NCI-H1694 treated with DMSO at 0.1 percent for 48 hours (cell line): ENCODE measurements at regions not wholly inside any gene's neighbourhood (a gene's known extent, or its start where the extent isn't known, plus 50 kb on each side); places are given as distances from the start of the nearest gene placed in this dataset.

Source experiments
- DNase-seq: peaks from one replicate; lab custom pipeline; 2025; lab: John Stamatoyannopoulos, UW

DNA sequence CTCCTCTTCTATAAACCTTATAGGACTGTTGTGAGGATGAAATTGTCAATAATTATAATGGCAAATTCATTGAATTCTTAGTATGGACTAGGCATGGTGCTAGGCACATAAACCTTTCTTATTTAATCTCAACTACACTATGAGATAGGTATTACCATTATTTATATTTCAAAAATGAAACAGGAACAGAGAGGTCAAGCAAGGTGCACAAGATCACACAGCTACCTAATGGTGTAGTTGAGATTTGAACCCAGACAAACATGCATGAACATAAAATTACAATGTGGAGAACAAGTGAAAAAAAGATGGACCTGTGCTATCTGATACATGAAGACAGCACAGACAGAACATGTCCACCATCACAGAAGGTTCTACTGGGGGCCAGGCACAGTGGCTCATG is 156.7 kb downstream of the AXIN2 start:
- DNase-seq: no peak

DNA sequence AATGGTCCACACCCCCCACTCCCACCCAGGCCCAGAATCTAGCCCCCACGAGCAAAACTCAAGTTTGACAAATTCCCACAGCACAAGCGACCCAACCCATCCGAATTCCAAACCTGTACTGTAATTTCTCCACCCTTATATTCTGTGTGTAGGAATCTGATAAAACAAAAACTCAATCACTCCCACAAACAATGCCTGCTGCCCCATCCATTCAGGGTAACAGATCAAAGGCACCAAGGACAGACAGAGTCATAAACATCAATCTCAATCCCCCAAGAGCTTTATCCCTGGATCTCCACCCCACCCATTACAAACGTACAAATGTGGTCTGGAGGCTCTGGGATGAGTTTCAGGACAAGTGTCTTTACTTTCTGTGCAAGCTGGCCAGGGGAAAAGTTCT is 157.8 kb downstream of the AXIN2 start:
- DNase-seq: no peak

GRCh38 chr17:65402513-65403496 is 158.6 kb downstream of the AXIN2 start:
- DNase-seq: no peak

DNA sequence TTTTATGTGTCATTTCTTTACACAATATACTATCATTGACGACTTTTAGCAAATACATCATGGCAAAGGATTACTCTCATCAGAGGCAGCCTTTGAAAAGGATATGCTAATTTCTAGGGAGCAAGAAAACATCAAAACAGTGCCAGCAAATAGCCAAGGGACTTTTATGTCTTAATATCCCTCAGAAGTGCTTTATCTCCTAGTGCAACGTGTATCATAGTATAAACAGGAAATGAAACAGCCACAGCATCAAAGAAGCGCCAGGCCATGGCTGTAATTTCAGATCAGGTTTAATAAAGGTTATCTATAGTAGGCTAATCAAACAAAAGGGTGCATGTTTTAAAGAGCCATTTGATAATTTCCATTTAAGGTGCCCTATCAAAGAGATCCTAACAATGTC is 159.9 kb downstream of the AXIN2 start:
- DNase-seq: no peak

DNA sequence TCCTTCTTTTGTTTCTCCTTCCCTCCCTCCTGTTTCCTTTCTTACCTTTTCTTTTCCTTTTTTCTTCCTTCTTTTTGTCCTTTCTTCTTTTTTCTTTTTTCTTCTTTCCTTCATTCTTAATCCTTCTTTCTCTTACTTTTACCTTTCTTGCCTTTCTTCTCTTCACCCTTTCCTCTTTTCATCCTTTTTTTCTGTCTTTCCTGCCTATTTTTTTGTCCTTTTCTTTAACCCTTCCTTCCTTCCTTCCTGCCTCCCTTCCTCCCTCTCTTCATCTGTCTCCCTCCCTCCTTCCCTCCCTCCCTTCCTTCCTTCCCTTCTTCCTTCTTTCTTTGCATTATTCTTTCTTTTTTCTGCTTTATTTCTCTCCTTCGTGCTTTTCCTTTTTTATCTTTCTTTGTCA is 160.7 kb downstream of the AXIN2 start:
- no peak for DNase-seq

DNA sequence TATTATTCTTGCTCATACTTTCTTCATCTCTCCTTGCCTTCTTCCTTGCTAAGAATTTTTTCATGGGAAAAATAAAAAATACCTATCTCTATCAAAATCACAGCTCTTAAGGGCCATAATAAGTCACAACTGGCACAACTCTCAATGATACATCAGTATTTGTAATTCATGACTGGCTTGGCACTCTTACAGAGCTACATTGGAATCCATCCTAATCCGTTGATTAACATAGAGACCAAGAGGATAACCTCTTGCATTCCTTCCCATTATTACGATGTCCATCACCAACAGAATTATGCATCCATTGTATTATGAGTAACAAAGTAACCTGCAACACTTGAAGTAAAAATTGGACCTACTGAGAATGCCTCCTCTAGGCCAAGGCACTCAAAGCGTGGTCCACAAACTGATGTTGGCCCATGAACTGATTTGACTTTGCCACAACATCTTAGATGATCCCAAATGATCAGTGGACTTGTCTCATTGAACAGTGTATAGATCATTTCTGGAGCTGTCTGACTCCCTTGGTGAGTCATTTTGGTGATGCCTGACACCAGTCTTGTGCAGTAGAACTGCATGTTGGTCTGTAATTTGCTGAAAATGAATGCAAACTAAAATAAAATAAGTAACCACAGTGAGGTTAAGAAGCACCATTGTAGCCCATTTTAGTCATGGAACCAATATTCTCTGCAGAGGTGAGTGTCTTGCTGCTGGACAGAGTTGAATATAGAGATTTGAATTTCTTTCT is 163.2 kb downstream of the AXIN2 start:
- no peak for DNase-seq

- no peak for DNase-seq
Observed at GRCh38 chr17:65395924-65396323, 165.5 kb downstream of the AXIN2 start.

- DNase-seq: no peak
Observed at GRCh38 chr17:65394811-65395472, 166.5 kb downstream of the AXIN2 start.

- DNase-seq: no peak
Observed at GRCh38 chr17:65393514-65393913, 167.9 kb downstream of the AXIN2 start.

GRCh38 chr17:65389949-65390348 is 171.5 kb downstream of the AXIN2 start:
- DNase-seq: no peak

DNA sequence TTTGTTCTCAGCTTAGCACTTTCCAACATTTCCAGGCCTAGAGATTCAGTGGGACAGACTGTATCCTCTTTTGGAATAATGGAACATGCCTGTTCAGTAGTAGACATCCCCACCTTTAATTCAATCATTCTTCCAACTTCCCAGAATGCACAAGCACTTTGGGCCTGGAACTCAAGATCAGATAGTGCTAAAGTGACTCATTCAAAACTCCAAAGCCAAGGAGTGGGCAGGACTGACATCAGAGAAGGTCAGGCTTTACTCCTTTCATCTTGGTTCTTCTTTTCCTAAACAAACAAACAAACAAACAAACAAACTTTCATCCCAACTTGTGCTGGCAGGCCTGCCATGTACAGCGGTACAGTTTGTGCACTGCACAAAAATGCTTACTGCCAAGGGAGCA is 172.0 kb downstream of the AXIN2 start:
- DNase-seq: no peak

DNA sequence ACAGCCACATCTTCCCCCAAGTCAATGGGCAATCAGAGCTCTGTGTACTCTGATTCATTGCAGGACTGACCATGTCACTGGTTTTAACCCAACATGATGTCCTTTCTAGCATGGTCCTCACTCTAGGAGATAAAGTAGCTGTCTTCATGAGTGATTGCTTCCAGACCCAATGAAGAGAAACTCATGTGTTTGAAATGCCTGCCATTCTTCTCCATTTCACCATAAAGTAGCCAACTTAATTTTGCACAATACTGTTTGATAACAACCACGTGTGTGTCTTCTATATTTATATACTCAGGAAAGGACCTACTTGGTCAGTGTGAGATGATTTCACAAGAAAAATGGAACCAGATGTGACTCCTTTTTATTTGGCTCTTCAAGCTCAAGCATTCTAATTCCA is 172.5 kb downstream of the AXIN2 start:
- DNase-seq: no peak

GRCh38 chr17:65387322-65387721 is 174.1 kb downstream of the AXIN2 start:
- no peak for DNase-seq

GRCh38 chr17:65385726-65386125 is 175.7 kb downstream of the AXIN2 start:
- DNase-seq: no peak

GRCh38 chr17:65385071-65385470 is 176.4 kb downstream of the AXIN2 start:
- no peak for DNase-seq

- no peak for DNase-seq
Observed at GRCh38 chr17:65381152-65381551, 180.3 kb downstream of the AXIN2 start.

GRCh38 chr17:65374966-65375365 is 186.5 kb downstream of the AXIN2 start:
- DNase-seq: no peak

GRCh38 chr17:65371702-65372101 is 189.7 kb downstream of the AXIN2 start:
- no peak for DNase-seq

DNA sequence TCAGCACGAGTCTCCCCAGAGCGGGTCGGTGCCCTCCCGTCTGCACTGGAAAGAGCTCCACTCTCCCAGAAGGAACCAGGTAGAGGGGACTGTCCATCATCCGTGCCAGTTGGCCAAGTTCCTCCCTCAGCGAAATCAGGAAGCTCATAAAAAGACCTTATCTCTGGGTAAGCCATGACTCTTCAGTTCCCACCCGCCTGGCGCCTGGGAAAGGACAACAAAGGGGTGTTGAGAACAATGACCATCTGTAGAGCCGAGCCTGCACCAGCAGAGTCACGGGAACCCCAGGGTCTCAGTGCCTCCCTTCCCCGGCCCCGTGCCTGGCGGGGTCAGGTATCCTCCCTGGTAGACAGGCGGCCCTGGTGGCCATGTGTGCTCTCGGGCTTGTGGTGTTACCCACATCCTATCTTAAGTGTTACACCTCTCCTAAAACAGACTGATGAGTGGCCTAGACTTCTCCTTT is 190.7 kb downstream of the AXIN2 start:
- DNase-seq: no peak

- DNase-seq: no peak
Observed at GRCh38 chr17:65368341-65368740, 193.1 kb downstream of the AXIN2 start.

DNA sequence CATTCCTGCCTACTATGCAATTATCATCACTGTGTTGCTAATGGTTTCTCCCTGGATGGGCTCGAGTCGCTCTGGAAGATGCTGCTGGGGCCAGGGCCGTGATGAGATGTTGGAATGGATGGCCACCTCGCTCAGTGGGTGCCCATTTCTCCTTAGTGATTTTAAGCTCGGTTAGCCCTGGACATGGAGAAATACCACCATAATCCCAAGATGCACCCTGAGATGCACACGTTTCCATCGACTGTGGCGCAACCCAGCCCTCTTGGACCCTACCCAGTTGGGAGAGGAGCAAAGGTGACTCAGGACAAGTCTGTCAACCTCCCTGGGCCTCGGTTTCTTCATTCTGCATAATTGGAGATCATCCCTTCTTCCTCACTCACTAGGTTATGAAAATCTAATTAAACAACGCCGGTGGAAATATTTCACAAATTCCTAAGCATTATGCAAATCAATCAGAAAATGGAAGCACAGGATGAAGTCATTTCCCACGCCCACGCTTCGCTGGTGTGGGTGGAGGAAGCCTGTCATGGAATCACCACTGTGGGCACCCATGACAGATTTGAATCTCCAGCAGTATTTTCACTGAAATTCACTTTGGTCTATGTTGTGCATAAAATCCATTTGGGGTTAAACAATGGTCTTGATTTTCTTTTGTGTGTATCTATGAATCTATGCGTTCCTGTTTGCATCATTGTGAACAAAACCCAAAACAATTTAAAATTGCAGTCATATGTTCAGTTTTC is 195.2 kb downstream of the AXIN2 start:
- no peak for DNase-seq

DNA sequence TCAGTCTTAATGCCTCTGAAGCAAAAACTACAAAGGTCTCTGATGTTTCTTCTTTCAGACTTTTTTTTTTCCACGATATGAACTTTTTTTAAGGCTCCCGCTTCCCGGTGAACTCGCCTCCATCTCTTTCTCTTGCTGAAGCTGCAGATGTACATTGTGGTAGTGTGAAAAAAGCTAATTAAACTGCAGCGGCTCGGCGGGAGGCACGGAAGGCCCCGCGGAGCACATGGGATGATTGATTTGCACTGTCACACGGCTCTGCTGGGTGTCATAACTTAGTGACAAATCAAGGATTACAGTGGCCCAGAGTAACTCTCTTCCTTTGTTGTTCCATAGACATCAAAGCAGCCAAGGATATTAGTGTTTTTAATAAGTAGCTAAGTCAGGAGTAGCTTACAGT is 196.3 kb downstream of the AXIN2 start:
- no peak for DNase-seq
